Heart right ventricle (tissue), 16 donors: ENCODE measurements at regions not wholly inside any gene's neighbourhood (a gene's known extent, or its start where the extent isn't known, plus 50 kb on each side); places are given as distances from the start of the nearest gene placed in this dataset.

Experiments used
- ATAC-seq, 8 donors: fragments of 200-7000 bp; cut with Tn5 transposase; one replicate each; pipeline ENCODE4 v1.9.1; 2020; ENCODE audit warnings: mild to moderate bottlenecking in 8 of 8, moderate library complexity in 8 of 8, moderate number of reproducible peaks in 1 of 8
- DNase-seq, 2 donors: peaks; one replicate each; pipeline ENCODE4 v3.0.0-alpha.2; 2020
- H3K27ac ChIP-seq, 10 donors: fragments of 200-600 bp; sonication (generic) in 2 of 10; one replicate each; pipeline versions ENCODE4 v1.5.0 to v1.8.0; 2020 to 2022; ENCODE audit warnings: mild to moderate bottlenecking in 3 of 10
- H3K27me3 ChIP-seq, 7 donors: fragments of 200-600 bp; one replicate each; pipeline ENCODE4 v1.8.0; 2021 to 2022; ENCODE audit warnings: mild to moderate bottlenecking in 2 of 7
- H3K36me3 ChIP-seq, 9 donors: fragments of 200-600 bp; sonication (generic) in 1 of 9; one replicate each; pipeline versions ENCODE4 v1.5.0 to v1.8.0; 2020 to 2022; ENCODE audit warnings: mild to moderate bottlenecking in 2 of 9
- H3K4me1 ChIP-seq, 9 donors: fragments of 200-600 bp; sonication (generic) in 1 of 9; one replicate each; pipeline versions ENCODE4 v1.5.0 to v1.8.0; 2020 to 2022; ENCODE audit warnings: mild to moderate bottlenecking in 4 of 9
- H3K4me3 ChIP-seq, 10 donors: fragments of 200-600 bp; sonication (generic) in 2 of 10; one replicate each; pipeline versions ENCODE4 v1.5.0 to v1.8.0; 2020 to 2022; ENCODE audit warnings: mild to moderate bottlenecking in 7 of 10, moderate library complexity in 2 of 10
- H3K9me3 ChIP-seq, 11 donors: fragments of 200-600 bp in 10 of 11; sonication (generic) in 2 of 11; one replicate each; pipeline versions ENCODE4 v1.5.0 to v1.8.0; 2013 to 2022; ENCODE audit warnings: mild to moderate bottlenecking in 2 of 11, control low read depth in 1 of 11, moderate library complexity in 1 of 11
- CTCF ChIP-seq, 9 donors: fragments of 200-600 bp; sonication (generic) in 2 of 9; IDR thresholded peaks; one replicate each; pipeline versions ENCODE4 v1.5.0 to v1.8.0; 2021 to 2022; ENCODE audit warnings: antibody characterized with exemption in 9 of 9, mild to moderate bottlenecking in 5 of 9, moderate library complexity in 1 of 9
- WGBS, 2 donors: extraction: QIAGEN DNeasy Blood & Tissue Kit; methylation state at CpG; one replicate each; pipeline ENCODE4 v1.1.7; 2013; ENCODE audit warnings: inconsistent platforms in 1 of 2; 5-methylcytosine and 5-hydroxymethylcytosine counted together
- intact Hi-C, 10 donors: fragments of 100-400 bp; cut with DNase I; formaldehyde crosslinking; loops; one replicate each; pipeline versions ENCODE4 v1.11.1 to v1.14.2; 2022
- donor health status: Arrhythmogenic right ventricular cardiomyopathy.
- donor health status: ischemic (EF 13 %, LVEDD 7.1; RV severe dilation, severe dysfunction).
- donor health status: healthy with polysubstance abuse.
- donor health status: DM: no; HTN: yes; CAD: no.
- donor health status: DM: no; HTN: no; CAD: no.
- donor health status: ischemic (EF 25% LVEDD 6.9; RV normal size, moderate dysfunction).
- donor health status: ischemic (EF 25% LVEDD 5.7; RV mildly dilated, moderate dysfunction).
- donor health status: healthy.
- donor health status: DM: yes; HTN: yes; CAD: no.
- donor health status: Ischemic cardiomyopathy.
- donor health status: ischemic (EF 35%, LVEDD 5.7; RV mildly dilated, moderate dysfunction).
- donor health status: nonischemic (EF 11% LVEDD 7.7; RV severe dilation, severe dysfunction).
- donor health status: DM: yes; HTN: yes; CAD: no.
- donor health status: PGD.
- donor health status: ischemic (EF 29% LVEDD 5.4; RV normal size, mild dysfunction).
- donor health status: nonischemic (EF 23%, LVEDD 6.1; RV moderate dilation, normal function).

GRCh38 chr3:178184833-178185232, 351.4 kb upstream of the KCNMB2 start:
- H3K27me3 ChIP-seq = no peaks in the 10 kb centered on the region
- DNase-seq = no peak
- WGBS, 2 donors = 97 to 100% methylated on average over 2 of the region's 2 CpGs
- intact Hi-C loops = no loop called here
- no peaks in the 10 kb centered on the region for H3K36me3 ChIP-seq
- H3K4me1 ChIP-seq = peaks cover 0 to 14% (median 6%) of the 10 kb centered on the region in 9 donors
- no peak overlapping the region for H3K4me3 ChIP-seq
- TF ChIP-seq CTCF (IDR thresholded peaks at IDR 0.05) = no peak
- ATAC-seq = no peak
- no peak overlapping the region for H3K27ac ChIP-seq
- H3K9me3 ChIP-seq = no peaks in the 10 kb centered on the region

- Histone ChIP-seq H3K4me3 (no peak overlapping the region), H3K9me3 (no peaks in the 10 kb centered on the region), H3K4me1 (peaks cover 0 to 13% (median 5%) of the 10 kb centered on the region in 9 donors), H3K27ac (no peak overlapping the region), H3K36me3 (no peaks in the 10 kb centered on the region), H3K27me3 (no peaks in the 10 kb centered on the region)
- intact Hi-C loops = no loop called here
- 98 to 99% methylated on average over 4 of the region's 4 CpGs for WGBS, 2 donors
- ATAC-seq (no peak), DNase-seq (no peak)
- TF ChIP-seq CTCF (IDR thresholded peaks at IDR 0.05) = no peak
These were observed 349.6 kb upstream of the KCNMB2 start for GRCh38 chr3:178186666-178187065.

- peaks cover 0 to 7% (median 0%) of the 10 kb centered on the region in 9 donors for H3K4me1 ChIP-seq
- WGBS, 2 donors = 94 to 98% methylated on average over 3 of the region's 3 CpGs
- H3K27me3 ChIP-seq = no peaks in the 10 kb centered on the region
- DNase-seq (no peak), ATAC-seq (no peak)
- H3K9me3 ChIP-seq = peaks cover 0 to 9% (median 0%) of the 10 kb centered on the region in 11 donors
- no peak overlapping the region for H3K4me3 ChIP-seq
- H3K27ac ChIP-seq = no peak overlapping the region
- intact Hi-C loops = no loop called here
- TF ChIP-seq CTCF (IDR thresholded peaks at IDR 0.05) = no peak
- H3K36me3 ChIP-seq = no peaks in the 10 kb centered on the region
These were observed 346.4 kb upstream of the KCNMB2 start for GRCh38 chr3:178189854-178190253.

GRCh38 chr3:178193846-178194245, 342.4 kb upstream of the KCNMB2 start:
- TF ChIP-seq CTCF (IDR thresholded peaks at IDR 0.05) = no peak
- intact Hi-C loops = no loop called here
- ATAC-seq (no peak), DNase-seq (no peak)
- Histone ChIP-seq H3K4me1 (peaks cover 0 to 9% (median 0%) of the 10 kb centered on the region in 9 donors), H3K4me3 (no peak overlapping the region), H3K27ac (no peak overlapping the region), H3K27me3 (no peaks in the 10 kb centered on the region), H3K36me3 (no peaks in the 10 kb centered on the region), H3K9me3 (peaks cover 0 to 9% (median 0%) of the 10 kb centered on the region in 11 donors)
- 50% methylated on average over 1 of the region's 1 CpG for WGBS, 2 donors
